ENCODE measurements at regions not wholly inside any gene's neighbourhood (a gene's known extent, or its start where the extent isn't known, plus 50 kb on each side); places are given as distances from the start of the nearest gene placed in this dataset.

DNA sequence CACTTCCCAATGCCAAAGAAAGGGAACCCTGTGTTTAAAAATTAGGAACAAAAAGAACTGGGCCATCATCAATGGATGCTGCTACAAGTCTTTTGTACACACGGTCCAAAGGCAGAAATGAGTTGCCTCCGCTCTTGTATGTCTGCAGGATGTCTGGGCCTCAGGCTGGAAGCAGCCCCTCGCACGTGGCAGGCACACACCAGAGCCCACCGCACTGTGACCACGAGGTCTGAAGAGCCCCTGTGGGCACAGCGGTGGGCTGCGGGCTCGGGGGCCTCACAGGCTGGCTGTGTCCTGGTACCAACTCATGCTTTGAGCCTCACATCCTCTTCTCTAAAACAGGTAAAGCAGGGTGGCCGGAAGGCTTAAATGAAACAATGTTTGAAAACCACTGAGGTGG, 309.3 kb downstream of the C16orf95 start:
- H3K9me3 ChIP-seq (ENCODE audit: control insufficient read depth in 2 of 3, insufficient read depth in 1 of 3, low read length in 3 of 3) = no peaks in the 10 kb centered on the region
- no peaks in the 10 kb centered on the region for H3K27me3 ChIP-seq (ENCODE audit: control insufficient read depth, insufficient read depth, low read length)
- H3K4me1 ChIP-seq (ENCODE audit: control insufficient read depth in 2 of 3, insufficient read depth in 2 of 3, low read depth in 1 of 3, low read length in 3 of 3) = no peaks in the 10 kb centered on the region
- H3K36me3 ChIP-seq (ENCODE audit: control insufficient read depth in 2 of 3, insufficient read depth in 3 of 3, low read length in 3 of 3) = no peaks in the 10 kb centered on the region
- no peak overlapping the region for H3K27ac ChIP-seq (ENCODE audit: low read depth in 2 of 2, low read length in 2 of 2)
- TF ChIP-seq, protein P1, sequence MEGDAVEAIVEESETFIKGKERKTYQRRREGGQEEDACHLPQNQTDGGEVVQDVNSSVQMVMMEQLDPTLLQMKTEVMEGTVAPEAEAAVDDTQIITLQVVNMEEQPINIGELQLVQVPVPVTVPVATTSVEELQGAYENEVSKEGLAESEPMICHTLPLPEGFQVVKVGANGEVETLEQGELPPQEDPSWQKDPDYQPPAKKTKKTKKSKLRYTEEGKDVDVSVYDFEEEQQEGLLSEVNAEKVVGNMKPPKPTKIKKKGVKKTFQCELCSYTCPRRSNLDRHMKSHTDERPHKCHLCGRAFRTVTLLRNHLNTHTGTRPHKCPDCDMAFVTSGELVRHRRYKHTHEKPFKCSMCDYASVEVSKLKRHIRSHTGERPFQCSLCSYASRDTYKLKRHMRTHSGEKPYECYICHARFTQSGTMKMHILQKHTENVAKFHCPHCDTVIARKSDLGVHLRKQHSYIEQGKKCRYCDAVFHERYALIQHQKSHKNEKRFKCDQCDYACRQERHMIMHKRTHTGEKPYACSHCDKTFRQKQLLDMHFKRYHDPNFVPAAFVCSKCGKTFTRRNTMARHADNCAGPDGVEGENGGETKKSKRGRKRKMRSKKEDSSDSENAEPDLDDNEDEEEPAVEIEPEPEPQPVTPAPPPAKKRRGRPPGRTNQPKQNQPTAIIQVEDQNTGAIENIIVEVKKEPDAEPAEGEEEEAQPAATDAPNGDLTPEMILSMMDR (IDR thresholded peaks at IDR 0.05; ENCODE audit: borderline replicate concordance, extremely low read depth, insufficient read depth) = no peak
- FAIRE-seq = no peak
- intact Hi-C loops (cut with DNase I) = no loop called here
- H3K9ac ChIP-seq (ENCODE audit: low read length in 3 of 3) = no peak overlapping the region
- DNase-seq = peak in 1 of 5 donors; percentile 15
- H3K4me3 ChIP-seq (ENCODE audit: low read length in 3 of 3) = no peak overlapping the region

DNA sequence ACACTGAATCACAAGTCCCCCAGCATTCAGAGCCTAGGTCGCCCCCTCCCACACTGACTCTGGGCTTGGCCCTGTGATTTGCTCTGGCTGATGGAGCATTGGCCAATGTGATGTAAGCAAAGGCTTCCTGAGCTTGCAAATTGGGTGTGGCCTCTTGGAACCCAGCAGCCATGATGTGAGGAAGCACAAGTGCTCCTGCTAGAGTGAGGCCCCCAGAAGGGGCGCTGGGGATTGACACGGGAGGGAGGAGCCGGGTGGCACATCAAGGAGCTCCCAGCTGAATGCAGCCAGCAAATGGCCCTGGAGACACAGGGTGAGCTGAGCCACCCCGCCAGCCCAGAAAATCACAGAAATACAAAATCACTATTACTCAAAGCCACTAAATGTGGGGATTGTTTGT, 308.5 kb downstream of the C16orf95 start:
- H3K36me3 ChIP-seq (ENCODE audit: control insufficient read depth in 2 of 3, insufficient read depth in 3 of 3, low read length in 3 of 3) = no peaks in the 10 kb centered on the region
- intact Hi-C loops (cut with DNase I) = no loop called here
- peak in 1 of 5 donors; percentile 31 for DNase-seq
- TF ChIP-seq, protein P1 (IDR thresholded peaks at IDR 0.05; ENCODE audit: borderline replicate concordance, extremely low read depth, insufficient read depth) = no peak
- H3K9ac ChIP-seq (ENCODE audit: low read length in 3 of 3) = no peak overlapping the region
- H3K4me3 ChIP-seq (ENCODE audit: low read length in 3 of 3) = no peak overlapping the region
- H3K9me3 ChIP-seq (ENCODE audit: control insufficient read depth in 2 of 3, insufficient read depth in 1 of 3, low read length in 3 of 3) = no peaks in the 10 kb centered on the region
- no peaks in the 10 kb centered on the region for H3K4me1 ChIP-seq (ENCODE audit: control insufficient read depth in 2 of 3, insufficient read depth in 2 of 3, low read depth in 1 of 3, low read length in 3 of 3)
- no peak overlapping the region for H3K27ac ChIP-seq (ENCODE audit: low read depth in 2 of 2, low read length in 2 of 2)
- no peak for FAIRE-seq
- no peaks in the 10 kb centered on the region for H3K27me3 ChIP-seq (ENCODE audit: control insufficient read depth, insufficient read depth, low read length)

DNA sequence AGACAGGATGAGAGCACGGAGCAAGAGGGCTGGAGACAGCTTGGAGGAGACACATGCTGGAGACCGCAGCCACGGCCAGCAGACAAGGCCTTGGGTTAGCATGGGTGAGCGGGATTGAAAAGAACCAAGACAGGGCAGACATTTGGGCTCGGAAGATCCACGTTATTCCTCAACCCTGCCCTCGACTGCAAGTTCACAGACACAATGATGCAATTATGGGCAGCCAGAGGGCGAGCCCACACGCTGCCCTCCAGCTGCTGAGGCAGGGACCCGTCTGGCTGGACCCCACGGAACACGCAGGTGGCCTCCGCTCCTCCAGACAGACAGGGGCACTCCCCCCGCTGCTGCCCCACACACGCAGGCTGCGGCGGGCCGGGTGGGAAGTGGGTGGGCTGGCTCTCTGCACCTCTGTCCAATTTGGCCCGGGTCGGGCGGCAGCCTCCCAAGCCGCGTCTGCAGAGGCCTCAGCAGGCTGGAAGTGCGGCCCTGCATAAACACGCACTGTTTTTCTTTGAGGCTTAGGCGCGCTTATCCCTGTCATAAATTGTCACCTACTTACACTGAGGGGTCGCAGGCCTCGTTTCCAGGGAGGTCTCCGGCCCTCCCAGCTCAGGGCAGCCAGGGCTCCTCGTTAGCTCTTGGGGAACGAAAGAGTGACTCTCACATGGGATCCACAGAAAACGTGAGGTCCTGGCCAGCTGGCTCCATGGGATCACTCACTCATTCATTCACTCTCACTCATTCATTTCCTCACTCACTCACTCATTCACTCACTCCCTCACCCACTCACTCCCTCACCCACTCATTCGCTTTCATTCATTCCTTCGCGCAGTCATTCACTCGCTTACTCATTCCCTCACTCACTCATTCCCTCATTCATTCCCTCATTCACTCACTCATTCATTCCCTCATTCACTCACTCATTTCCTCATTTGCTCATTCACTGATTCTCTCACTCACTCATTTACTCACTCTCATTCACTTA, 303.9 kb downstream of the C16orf95 start:
- H3K9me3 ChIP-seq (ENCODE audit: control insufficient read depth in 2 of 3, insufficient read depth in 1 of 3, low read length in 3 of 3) = no peaks in the 10 kb centered on the region
- TF ChIP-seq, protein P1 (IDR thresholded peaks at IDR 0.05; ENCODE audit: borderline replicate concordance, extremely low read depth, insufficient read depth) = no peak
- H3K27me3 ChIP-seq (ENCODE audit: control insufficient read depth, insufficient read depth, low read length) = no peaks in the 10 kb centered on the region
- no peak overlapping the region for H3K9ac ChIP-seq (ENCODE audit: low read length in 3 of 3)
- FAIRE-seq = no peak
- H3K4me1 ChIP-seq (ENCODE audit: control insufficient read depth in 2 of 3, insufficient read depth in 2 of 3, low read depth in 1 of 3, low read length in 3 of 3) = no peaks in the 10 kb centered on the region
- peak in 4 of 5 donors; percentile 59 to 78 (median 60) for DNase-seq
- no peaks in the 10 kb centered on the region for H3K36me3 ChIP-seq (ENCODE audit: control insufficient read depth in 2 of 3, insufficient read depth in 3 of 3, low read length in 3 of 3)
- intact Hi-C loops (cut with DNase I) = no loop called here
- no peak overlapping the region for H3K4me3 ChIP-seq (ENCODE audit: low read length in 3 of 3)
- H3K27ac ChIP-seq (ENCODE audit: low read depth in 2 of 2, low read length in 2 of 2) = no peak overlapping the region

Measured in kidney (tissue), 13 donors.